Brain pericyte (primary cell): ENCODE measurements at regions not wholly inside any gene's neighbourhood (a gene's known extent, or its start where the extent isn't known, plus 50 kb on each side); places are given as distances from the start of the nearest gene placed in this dataset.
"Not testable (repeated sequence)": the region's sequence is repeated elsewhere in the genome, so short reads cannot be mapped to it uniquely, and the experiment has no call there.

Experiments used
- DNase-seq: peaks from one replicate; pipeline ENCODE4 v3.0.0-alpha.2; 2012; ENCODE audit warnings: low read depth, low spot score

- DNase-seq = no peak
Observed at GRCh38 chr4:114435116-114435515, 163.5 kb upstream of the UGT8 start.

GRCh38 chr4:114442856-114443255 is 155.8 kb upstream of the UGT8 start:
- DNase-seq = no peak

GRCh38 chr4:114444211-114444610 is 154.4 kb upstream of the UGT8 start:
- no peak for DNase-seq

GRCh38 chr4:114447963-114448516 is 150.6 kb upstream of the UGT8 start:
- not testable (repeated sequence) for DNase-seq

GRCh38 chr4:114458728-114459127 is 139.9 kb upstream of the UGT8 start:
- no peak for DNase-seq

- no peak for DNase-seq
Observed at GRCh38 chr4:114464726-114465272, 133.8 kb upstream of the UGT8 start.

GRCh38 chr4:114465766-114466165 is 132.8 kb upstream of the UGT8 start:
- no peak for DNase-seq

- no peak for DNase-seq
Observed at GRCh38 chr4:114466299-114466698, 132.3 kb upstream of the UGT8 start.

GRCh38 chr4:114472269-114473032 is 126.2 kb upstream of the UGT8 start:
- DNase-seq = no peak

- DNase-seq = no peak
Observed at GRCh38 chr4:114474188-114474800, 124.3 kb upstream of the UGT8 start.

GRCh38 chr4:114476310-114476709 is 122.3 kb upstream of the UGT8 start:
- no peak for DNase-seq

- DNase-seq = no peak
Observed at GRCh38 chr4:114479595-114479994, 119.0 kb upstream of the UGT8 start.

- no peak for DNase-seq
Observed at GRCh38 chr4:114481856-114482255, 116.8 kb upstream of the UGT8 start.

- no peak for DNase-seq
Observed at GRCh38 chr4:114487101-114487500, 111.5 kb upstream of the UGT8 start.

- DNase-seq = no peak
Observed at GRCh38 chr4:114488301-114488982, 110.2 kb upstream of the UGT8 start.

- no peak for DNase-seq
Observed at GRCh38 chr4:114494246-114494803, 104.3 kb upstream of the UGT8 start.

GRCh38 chr4:114495471-114495928 is 103.1 kb upstream of the UGT8 start:
- no peak for DNase-seq

- no peak for DNase-seq
Observed at GRCh38 chr4:114497116-114497515, 101.5 kb upstream of the UGT8 start.

GRCh38 chr4:114509340-114509739 is 89.3 kb upstream of the UGT8 start:
- no peak for DNase-seq

- no peak for DNase-seq
Observed at GRCh38 chr4:114512595-114513295, 85.9 kb upstream of the UGT8 start.

GRCh38 chr4:114519368-114519767 is 79.2 kb upstream of the UGT8 start:
- no peak for DNase-seq
